NCI-H2029 treated with DMSO at 0.1 percent for 48 hours (cell line): ENCODE measurements at regions not wholly inside any gene's neighbourhood (a gene's known extent, or its start where the extent isn't known, plus 50 kb on each side); places are given as distances from the start of the nearest gene placed in this dataset.
A peak's percentile ranks its signal among the peaks of the same experiment; 100 is the strongest.

ENCODE experiments used
- DNase-seq: peaks from one replicate; lab custom pipeline; 2025; lab: John Stamatoyannopoulos, UW

DNA sequence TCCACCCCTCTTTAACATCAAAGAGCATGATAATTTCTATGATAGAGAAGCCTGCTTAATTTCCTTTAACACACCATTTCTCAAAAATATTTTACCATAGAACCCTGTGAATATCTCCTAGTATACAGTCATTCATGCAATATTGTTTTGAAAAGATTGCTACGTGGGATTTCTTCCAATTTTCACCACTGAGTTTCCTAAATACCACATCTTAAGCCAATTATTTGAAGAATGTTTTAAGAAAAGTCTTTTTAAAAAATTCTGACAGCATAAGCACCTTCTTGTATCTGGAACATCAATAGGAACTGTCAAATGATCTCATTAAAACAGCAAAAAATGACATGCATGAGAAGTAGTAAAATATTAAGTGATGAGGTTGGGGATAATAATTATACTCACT lies 1126.7 kb downstream of the TUSC7 start:
- no peak for DNase-seq

DNA sequence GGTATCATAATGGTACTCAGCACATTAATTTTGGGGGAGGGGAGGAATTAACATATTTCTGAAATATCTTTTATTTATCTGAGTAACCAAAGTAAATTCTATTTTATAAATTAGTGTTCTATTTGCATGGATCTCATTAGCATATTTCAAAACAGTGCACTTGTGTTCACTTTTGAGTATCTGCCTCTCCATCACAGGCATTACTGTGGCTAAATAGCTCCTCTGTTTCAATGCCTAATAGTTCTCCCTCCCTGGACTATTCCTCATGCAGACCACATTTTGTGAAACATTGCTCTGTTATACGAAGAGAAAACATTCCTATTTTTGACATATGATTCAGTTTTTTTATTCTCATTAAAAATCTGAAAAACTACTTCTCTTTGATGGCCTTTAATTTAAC lies 1127.8 kb downstream of the TUSC7 start:
- DNase-seq: no peak

- DNase-seq: peak; percentile 25
Measured at GRCh38 chr3:117842086-117842485, 1132.5 kb downstream of the TUSC7 start.

- DNase-seq: no peak
Measured at GRCh38 chr3:117843356-117843755, 1133.8 kb downstream of the TUSC7 start.

- DNase-seq: no peak
Measured at GRCh38 chr3:117844676-117845075, 1135.1 kb downstream of the TUSC7 start.

DNA sequence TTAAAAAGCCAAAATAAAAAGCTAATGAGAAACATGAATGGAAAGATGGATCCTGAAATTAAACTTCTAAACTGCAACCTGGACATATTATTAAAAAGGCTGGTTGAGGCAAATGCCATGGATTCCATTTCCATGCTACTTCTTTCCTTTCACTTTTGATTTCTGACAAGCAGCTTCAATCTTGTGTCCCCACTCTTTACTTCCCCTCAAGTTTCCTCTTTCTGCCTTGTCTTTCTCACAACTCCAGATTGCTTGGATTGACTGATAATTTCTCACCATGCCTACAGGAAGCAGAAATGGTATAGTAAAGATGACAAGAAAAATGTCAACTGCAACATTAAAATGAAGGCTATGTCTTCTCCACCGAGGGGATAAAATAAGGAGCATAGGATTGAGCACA lies 1136.7 kb downstream of the TUSC7 start:
- DNase-seq: no peak

DNA sequence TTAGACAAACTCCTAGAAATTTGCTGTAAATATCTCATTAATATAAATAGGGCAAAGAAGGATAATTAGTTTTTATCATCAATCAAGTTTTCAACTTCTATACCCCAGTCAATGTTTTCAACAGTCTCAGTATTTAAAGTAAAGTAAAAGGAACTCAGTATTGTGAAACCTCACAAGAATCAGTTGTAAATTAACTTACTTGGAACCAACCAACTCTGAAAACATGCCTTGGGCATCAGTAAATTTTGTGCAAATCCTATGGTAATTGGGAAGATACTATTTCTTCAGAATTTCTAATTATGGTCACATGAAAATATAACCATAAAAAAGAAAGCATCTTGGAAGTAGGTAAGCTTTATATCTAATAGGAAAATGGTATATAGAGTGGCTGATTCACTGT lies 1139.0 kb downstream of the TUSC7 start:
- DNase-seq: no peak

GRCh38 chr3:117853923-117854668 lies 1144.5 kb downstream of the TUSC7 start:
- DNase-seq: peak; percentile 63

DNA sequence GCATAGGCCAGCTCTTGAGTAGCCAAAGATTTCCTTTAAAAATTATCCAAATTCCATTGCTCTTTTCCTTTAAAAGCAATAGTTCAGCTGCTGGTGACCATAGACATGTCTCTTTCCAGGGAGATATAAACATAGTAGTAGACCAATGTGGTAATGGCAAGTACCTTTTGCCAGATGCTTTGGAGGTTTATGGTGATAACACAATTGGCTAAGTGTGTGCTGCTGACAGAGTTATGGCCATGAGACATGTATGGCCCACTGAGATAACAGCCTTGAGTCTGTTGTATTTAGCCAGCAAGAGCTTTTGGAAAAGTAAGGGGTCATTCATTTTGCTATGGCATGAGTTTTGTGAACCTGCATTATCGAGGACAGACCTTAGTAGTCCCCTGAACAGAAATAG lies 1146.8 kb downstream of the TUSC7 start:
- no peak for DNase-seq

DNA sequence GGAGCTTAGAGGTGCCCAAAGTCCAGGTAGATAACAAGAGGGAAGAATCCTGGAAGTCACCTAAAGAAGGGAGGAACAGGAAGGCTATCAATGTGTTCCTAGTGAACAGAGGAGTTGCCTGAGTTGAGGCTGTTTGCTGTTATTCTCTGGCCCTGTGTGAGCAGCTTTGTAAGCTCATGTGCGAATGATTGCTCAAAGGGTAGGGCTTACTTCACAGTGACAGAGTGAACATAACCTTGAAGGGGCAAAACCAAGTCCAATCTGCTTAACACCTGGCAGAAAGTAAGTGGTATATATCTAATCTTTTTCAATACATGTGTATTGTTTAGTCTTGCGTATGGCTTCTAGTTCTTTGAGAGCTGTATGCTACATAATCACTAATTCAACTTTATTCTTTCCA lies 1153.6 kb downstream of the TUSC7 start:
- no peak for DNase-seq

DNA sequence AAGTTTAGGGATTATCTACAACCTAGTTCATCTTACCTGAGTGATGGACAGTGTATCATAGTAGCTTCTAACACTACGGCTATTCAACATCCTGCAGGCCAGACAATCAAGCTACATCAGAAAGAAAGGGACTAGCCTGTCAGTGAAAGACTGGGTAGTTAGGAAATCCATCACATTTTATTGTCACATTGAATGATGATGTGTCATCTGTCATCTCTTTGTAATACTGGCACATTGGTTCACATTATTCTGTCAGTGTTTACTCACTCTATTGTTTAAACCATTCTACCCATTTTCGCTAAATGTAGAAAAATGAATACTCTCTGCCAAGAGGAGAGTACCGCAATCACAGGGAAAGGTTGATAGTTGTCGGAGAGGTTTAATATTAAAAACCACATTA lies 1155.8 kb downstream of the TUSC7 start:
- no peak for DNase-seq

DNA sequence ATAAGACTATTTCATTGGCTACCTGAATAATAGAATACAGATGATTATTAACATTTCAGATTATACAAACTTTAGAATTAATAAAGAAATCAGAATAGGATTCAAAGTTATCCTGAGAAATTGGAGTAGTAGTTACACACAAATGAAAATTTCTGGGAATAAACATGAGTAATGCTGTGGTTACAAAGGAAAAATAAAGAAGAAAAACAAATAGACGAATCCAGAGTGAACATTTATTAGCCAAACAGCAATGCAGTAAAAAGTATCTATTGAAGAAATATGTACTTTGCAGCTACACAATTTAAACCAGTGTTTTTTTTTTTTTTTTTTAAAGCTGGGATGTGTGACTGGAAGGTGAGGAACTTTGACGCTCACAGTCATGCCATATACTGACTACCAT lies 1159.2 kb downstream of the TUSC7 start:
- DNase-seq: no peak

GRCh38 chr3:117871934-117872333 lies 1162.4 kb downstream of the TUSC7 start:
- no peak for DNase-seq

DNA sequence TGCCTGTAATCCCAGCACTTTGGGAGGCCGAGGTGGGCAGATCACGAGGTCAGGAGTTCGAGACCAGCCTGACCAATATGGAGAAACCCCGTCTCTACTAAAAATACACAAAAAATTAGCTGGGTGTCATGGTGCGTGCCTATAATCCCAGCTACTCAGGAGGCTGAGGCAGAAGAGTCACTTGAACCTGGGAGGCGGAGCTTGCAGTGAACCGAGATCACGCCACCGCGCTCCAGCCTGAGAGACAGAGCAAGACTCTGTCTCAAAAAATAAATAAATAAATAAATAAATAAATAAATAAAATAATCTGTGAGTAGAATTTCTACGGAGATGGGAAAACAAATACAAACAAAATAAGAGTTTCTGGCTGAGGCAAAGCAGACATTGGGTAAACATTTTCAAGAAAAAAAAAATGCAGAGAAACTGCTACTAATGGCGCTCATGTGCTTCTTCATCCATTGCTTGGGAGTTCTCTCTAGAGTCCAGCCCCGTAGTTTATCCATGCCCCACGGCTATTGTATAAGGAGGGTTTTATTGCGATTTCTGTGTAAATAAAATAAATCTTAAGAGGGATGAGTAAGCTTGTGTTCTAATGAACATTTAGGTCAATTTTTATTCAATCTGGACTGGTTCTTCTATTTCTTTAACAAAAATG lies 1161.9 kb downstream of the IGSF11 start:
- peak; percentile 67 for DNase-seq

- peak; percentile 67 for DNase-seq
Measured at GRCh38 chr3:117873249-117873600, 1161.4 kb downstream of the IGSF11 start.

GRCh38 chr3:117874028-117874690 lies 1160.5 kb downstream of the IGSF11 start:
- peak; percentile 10 for DNase-seq

DNA sequence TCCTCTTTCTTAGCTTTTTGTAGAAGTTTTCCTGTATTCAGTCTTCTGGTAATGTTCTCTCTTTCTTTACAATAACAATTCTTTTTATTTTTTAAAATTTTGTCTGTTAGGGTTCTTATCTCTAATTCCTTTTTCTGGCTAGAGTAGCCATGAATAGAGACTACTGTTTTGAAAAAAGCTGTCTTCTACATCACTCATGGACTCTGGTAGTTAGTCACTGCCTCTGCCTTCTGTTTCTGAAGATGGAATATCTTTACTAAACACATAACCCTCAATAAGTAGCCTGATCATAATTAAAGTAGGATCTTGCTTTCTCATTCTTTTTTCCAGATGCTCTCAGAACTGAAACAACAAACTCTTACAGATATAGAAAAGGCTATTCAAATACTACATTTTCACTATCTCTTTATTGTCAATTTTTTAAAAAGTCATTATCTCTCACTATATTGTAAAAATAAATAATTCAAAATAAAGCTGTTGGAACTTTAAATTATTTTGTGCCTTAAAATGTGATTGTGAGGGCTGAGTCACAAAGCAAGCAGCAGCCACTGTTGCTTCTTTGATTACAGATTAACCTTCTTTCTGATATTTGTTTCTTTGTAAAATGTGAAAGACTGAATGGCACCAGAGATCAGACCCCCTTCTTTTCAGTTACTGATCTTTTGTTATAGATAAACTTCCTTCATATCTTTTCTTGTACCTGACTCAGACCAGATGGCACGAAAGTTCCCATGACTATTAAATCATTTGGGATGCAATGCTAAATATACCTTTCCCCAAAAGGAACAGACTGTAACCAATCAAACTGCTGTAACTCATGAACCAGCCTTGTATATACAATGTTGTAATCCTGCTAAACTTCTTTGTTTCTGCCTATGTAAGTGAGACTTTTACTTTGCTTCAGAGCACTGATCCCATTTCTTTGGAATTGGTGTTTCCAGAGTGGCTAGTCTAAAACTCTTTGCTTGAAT lies 1159.5 kb downstream of the IGSF11 start:
- DNase-seq: no peak

DNA sequence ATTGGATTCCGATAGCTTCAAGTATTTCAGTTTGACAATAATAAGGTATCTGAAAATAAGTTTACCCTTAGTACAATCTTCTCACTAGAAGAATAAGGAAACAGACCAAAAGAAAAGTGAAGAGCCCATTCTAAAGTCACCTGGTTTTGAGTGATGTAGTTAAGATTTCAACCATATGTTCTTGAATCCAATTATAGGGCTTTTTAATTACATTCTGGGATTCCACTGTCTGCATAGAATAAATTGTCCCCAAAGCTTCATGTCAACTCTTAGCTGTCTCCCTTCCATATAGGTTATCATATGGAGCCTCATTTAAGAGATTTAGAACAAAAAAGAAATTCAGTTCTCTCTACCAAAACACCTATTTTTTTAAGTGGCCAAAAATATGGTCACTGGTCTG lies 1158.8 kb downstream of the IGSF11 start:
- no peak for DNase-seq

- no peak for DNase-seq
Measured at GRCh38 chr3:117880638-117881037, 1154.0 kb downstream of the IGSF11 start.

DNA sequence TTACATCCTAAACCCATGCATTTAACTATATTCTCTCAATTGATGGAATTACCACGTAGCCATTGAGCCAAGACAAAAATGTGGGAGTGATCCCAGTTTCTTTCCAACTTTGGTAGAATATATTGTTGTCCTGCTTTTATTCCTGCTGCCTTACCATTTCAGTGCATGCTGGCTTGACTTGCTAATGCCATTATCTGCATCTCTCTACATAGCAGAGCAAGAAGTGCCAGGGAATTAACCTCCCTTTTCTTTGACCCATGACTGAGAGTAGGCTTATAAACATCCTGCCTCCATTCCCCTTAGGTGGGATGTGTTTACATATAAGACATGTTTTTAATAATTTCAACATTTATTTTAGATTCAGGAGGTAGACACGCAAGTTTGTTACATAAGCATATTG lies 1153.4 kb downstream of the IGSF11 start:
- no peak for DNase-seq

DNA sequence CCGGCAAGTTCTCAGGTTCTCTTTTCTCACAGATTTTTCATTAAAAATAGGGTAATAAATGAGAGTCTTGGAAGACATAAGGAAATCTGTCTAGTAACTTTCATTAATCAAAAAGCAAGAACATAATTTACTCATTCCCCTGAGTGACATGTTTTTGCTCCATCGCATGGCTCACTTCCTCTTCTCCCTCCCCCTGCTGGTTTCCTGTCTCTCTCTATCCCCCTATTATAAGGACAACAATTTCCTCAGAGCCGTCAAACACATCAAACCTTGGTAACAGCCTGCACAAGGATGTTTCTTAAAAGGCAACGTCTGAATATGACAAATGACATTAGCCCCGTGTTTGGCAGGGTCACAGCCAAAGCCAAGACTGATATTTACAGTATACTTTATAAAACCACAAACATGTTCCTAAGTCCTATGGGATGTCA lies 1149.6 kb downstream of the IGSF11 start:
- no peak for DNase-seq

DNA sequence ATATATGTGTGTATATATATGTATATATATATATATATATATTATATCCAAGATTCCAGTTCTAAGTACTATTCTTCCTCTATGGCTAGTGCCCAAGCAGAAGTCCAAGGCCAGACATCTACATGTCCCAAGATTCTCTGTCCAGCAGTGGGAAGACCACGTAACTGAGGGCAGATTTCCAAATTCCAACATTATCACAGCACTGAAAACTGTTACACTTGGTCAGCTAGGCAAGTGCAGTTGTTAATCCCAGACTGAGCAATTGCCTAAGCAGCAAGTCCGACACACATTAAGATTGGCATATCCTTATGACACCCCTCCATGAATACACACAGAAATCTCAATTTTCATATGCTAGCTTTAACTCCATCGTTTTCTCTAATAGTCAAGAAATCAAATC lies 1148.5 kb downstream of the IGSF11 start:
- no peak for DNase-seq
